ENCODE measurements at regions not wholly inside any gene's neighbourhood (a gene's known extent, or its start where the extent isn't known, plus 50 kb on each side); places are given as distances from the start of the nearest gene placed in this dataset.

DNA sequence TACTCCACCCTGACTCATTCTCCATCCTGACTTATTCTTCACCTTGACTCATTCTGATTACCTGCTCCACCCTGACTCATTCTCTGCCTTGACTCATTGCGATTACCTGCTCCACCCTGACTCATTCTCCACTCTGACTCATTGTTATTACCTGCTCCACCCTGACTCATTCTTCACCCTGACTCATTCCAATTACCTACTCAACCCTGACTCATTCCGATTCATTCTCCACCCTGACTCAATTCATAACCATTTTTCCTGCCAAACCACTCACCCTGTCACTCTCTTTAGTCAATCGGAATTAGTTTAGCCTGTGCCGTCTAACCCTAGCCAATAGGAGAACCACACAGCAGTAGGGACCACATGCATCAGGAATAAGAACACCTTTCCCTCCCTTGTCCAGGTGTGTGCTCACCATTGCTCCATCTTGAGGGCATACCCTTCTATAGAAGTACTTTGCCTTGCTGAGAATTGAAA, 1227.4 kb upstream of the PCDH20 start:
- CTCF ChIA-PET: no interaction called here
- no peak for DNase-seq
- WGBS (ENCODE audit: insufficient coverage): 100% methylated on average over 4 of the region's 4 CpGs
- no peak overlapping the region for H3K27ac ChIP-seq (ENCODE audit: insufficient read depth in 1 of 2, low read depth in 1 of 2, low read length in 2 of 2, poor library complexity in 1 of 2, severe bottlenecking in 2 of 2)
- no peaks in the 10 kb centered on the region for H3K36me3 ChIP-seq (ENCODE audit: control insufficient read depth in 4 of 4, insufficient read depth in 4 of 4, low read length in 3 of 4)
- no peaks in the 10 kb centered on the region for H3K4me1 ChIP-seq (ENCODE audit: control extremely low read depth in 1 of 4, control insufficient read depth in 4 of 4, insufficient read depth in 4 of 4, low read length in 3 of 4)
- H3K4me3 ChIP-seq (ENCODE audit: control insufficient read depth in 1 of 7, extremely low read depth in 1 of 7, insufficient read depth in 4 of 7, low read depth in 2 of 7, low read length in 6 of 7): no peak overlapping the region
- H3K9me3 ChIP-seq (ENCODE audit: control extremely low read depth in 1 of 5, control insufficient read depth in 4 of 5, insufficient read depth in 2 of 5, low read depth in 1 of 5, low read length in 4 of 5): no peaks in the 10 kb centered on the region
- POLR2A ChIA-PET: no interaction called here
- H3K27me3 ChIP-seq (replicated peaks in 2 of 5; ENCODE audit: control insufficient read depth in 4 of 5, insufficient read depth in 5 of 5, low read length in 4 of 5): no peaks in the 10 kb centered on the region

DNA sequence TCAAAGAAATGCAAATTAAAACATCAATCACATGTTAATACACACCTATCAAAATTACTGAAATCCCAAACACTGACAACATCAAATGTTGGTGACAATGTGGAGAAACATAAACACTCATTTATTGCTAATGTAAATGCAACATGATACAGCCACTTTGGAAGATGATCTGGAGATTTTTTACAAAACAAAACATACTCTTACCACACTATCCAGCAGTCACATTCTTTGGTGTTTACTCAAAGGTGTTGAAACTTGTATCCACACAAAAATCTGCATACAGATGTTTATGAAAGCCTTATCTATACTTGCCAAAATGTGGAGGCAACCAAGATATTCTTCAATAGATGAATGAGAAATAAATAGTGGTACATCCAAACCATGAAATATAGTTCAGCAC, 1219.5 kb upstream of the PCDH20 start:
- CTCF ChIA-PET: no interaction called here
- H3K27me3 ChIP-seq (replicated peaks in 2 of 5; ENCODE audit: control insufficient read depth in 4 of 5, insufficient read depth in 5 of 5, low read length in 4 of 5): no peaks in the 10 kb centered on the region
- POLR2A ChIA-PET: no interaction called here
- no peaks in the 10 kb centered on the region for H3K36me3 ChIP-seq (ENCODE audit: control insufficient read depth in 4 of 4, insufficient read depth in 4 of 4, low read length in 3 of 4)
- H3K27ac ChIP-seq (ENCODE audit: insufficient read depth in 1 of 2, low read depth in 1 of 2, low read length in 2 of 2, poor library complexity in 1 of 2, severe bottlenecking in 2 of 2): no peak overlapping the region
- H3K4me1 ChIP-seq (ENCODE audit: control extremely low read depth in 1 of 4, control insufficient read depth in 4 of 4, insufficient read depth in 4 of 4, low read length in 3 of 4): no peaks in the 10 kb centered on the region
- no peak for DNase-seq
- no peak overlapping the region for H3K4me3 ChIP-seq (ENCODE audit: control insufficient read depth in 1 of 7, extremely low read depth in 1 of 7, insufficient read depth in 4 of 7, low read depth in 2 of 7, low read length in 6 of 7)
- H3K9me3 ChIP-seq (ENCODE audit: control extremely low read depth in 1 of 5, control insufficient read depth in 4 of 5, insufficient read depth in 2 of 5, low read depth in 1 of 5, low read length in 4 of 5): no peaks in the 10 kb centered on the region

DNA sequence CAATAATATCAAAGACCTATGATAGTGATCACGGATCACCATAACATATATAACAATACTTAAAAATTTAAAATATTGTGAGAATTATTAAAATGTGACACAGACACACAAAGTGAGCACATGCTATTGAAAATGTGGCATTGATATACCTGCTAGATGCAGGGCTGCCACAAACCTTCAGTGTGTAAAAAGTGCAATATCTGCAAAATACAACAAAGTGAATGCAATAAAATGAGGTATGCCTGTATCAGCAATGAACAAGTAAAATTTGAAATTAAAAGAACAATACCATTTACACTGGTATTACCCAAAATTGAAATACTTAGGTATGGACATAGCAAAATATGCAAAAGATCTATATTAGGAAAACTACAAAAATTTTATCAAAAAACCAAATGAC, 1217.8 kb upstream of the PCDH20 start:
- no peak overlapping the region for H3K4me3 ChIP-seq (ENCODE audit: control insufficient read depth in 1 of 7, extremely low read depth in 1 of 7, insufficient read depth in 4 of 7, low read depth in 2 of 7, low read length in 6 of 7)
- CTCF ChIA-PET: no interaction called here
- H3K9me3 ChIP-seq (ENCODE audit: control extremely low read depth in 1 of 5, control insufficient read depth in 4 of 5, insufficient read depth in 2 of 5, low read depth in 1 of 5, low read length in 4 of 5): no peaks in the 10 kb centered on the region
- POLR2A ChIA-PET: no interaction called here
- H3K27me3 ChIP-seq (replicated peaks in 2 of 5; ENCODE audit: control insufficient read depth in 4 of 5, insufficient read depth in 5 of 5, low read length in 4 of 5): no peaks in the 10 kb centered on the region
- DNase-seq: no peak
- H3K27ac ChIP-seq (ENCODE audit: insufficient read depth in 1 of 2, low read depth in 1 of 2, low read length in 2 of 2, poor library complexity in 1 of 2, severe bottlenecking in 2 of 2): no peak overlapping the region
- H3K4me1 ChIP-seq (ENCODE audit: control extremely low read depth in 1 of 4, control insufficient read depth in 4 of 4, insufficient read depth in 4 of 4, low read length in 3 of 4): no peaks in the 10 kb centered on the region
- no peaks in the 10 kb centered on the region for H3K36me3 ChIP-seq (ENCODE audit: control insufficient read depth in 4 of 4, insufficient read depth in 4 of 4, low read length in 3 of 4)
- WGBS (ENCODE audit: insufficient coverage): no CpG with 5 or more reads among the region's 1 CpG

DNA sequence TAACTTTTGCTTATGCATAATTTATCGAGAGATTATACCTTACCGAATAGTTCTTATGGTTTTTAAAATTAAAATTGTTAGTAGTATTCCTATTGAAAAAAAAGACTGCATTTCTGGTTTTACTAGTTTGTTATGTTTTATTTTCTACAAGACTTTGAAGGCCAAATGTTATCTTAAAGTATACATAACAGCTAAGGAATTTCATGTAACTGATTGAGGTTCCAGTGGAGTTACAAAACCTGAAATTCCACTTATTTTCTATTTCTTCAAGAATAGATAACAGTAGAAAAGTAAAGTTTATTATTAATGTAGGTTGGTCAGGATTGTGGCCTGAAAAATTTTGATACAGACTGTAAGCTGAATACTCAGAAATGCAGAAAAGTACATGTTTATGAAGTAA, 1216.0 kb upstream of the PCDH20 start:
- WGBS (ENCODE audit: insufficient coverage): 100% methylated on average over 2 of the region's 2 CpGs
- CTCF ChIA-PET: no interaction called here
- no peaks in the 10 kb centered on the region for H3K9me3 ChIP-seq (ENCODE audit: control extremely low read depth in 1 of 5, control insufficient read depth in 4 of 5, insufficient read depth in 2 of 5, low read depth in 1 of 5, low read length in 4 of 5)

DNA sequence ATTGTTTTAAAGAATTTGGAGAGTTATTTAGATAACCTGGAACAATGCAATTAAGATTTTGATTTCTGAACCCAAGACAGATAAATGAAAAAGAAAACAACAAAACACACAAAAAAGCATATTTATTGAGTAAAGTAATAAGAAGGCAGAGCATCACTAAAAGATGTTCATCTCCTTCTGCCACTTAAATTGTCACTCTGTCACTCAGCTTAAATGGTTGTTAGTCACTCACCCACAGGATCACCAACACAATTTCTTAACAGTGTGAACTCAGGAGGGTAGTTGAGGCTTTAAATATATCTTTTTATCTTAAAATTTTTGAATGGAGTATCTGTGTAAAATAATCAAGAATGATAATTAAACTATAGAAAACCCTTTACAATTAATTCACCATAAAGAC, 1215.5 kb upstream of the PCDH20 start:
- DNase-seq: no peak
- H3K27me3 ChIP-seq (replicated peaks in 2 of 5; ENCODE audit: control insufficient read depth in 4 of 5, insufficient read depth in 5 of 5, low read length in 4 of 5): no peaks in the 10 kb centered on the region
- no peaks in the 10 kb centered on the region for H3K4me1 ChIP-seq (ENCODE audit: control extremely low read depth in 1 of 4, control insufficient read depth in 4 of 4, insufficient read depth in 4 of 4, low read length in 3 of 4)
- ChIA-PET CTCF (no interaction called here), POLR2A (no interaction called here)
- no peak overlapping the region for H3K4me3 ChIP-seq (ENCODE audit: control insufficient read depth in 1 of 7, extremely low read depth in 1 of 7, insufficient read depth in 4 of 7, low read depth in 2 of 7, low read length in 6 of 7)
- no peaks in the 10 kb centered on the region for H3K9me3 ChIP-seq (ENCODE audit: control extremely low read depth in 1 of 5, control insufficient read depth in 4 of 5, insufficient read depth in 2 of 5, low read depth in 1 of 5, low read length in 4 of 5)
- H3K36me3 ChIP-seq (ENCODE audit: control insufficient read depth in 4 of 4, insufficient read depth in 4 of 4, low read length in 3 of 4): no peaks in the 10 kb centered on the region
- H3K27ac ChIP-seq (ENCODE audit: insufficient read depth in 1 of 2, low read depth in 1 of 2, low read length in 2 of 2, poor library complexity in 1 of 2, severe bottlenecking in 2 of 2): no peak overlapping the region

More for the DNA sequence above, 1216.0 kb upstream of the PCDH20 start:
- Histone ChIP-seq H3K27ac (ENCODE audit: insufficient read depth in 1 of 2, low read depth in 1 of 2, low read length in 2 of 2, poor library complexity in 1 of 2, severe bottlenecking in 2 of 2) (no peak overlapping the region), H3K36me3 (ENCODE audit: control insufficient read depth in 4 of 4, insufficient read depth in 4 of 4, low read length in 3 of 4) (no peaks in the 10 kb centered on the region), H3K4me3 (ENCODE audit: control insufficient read depth in 1 of 7, extremely low read depth in 1 of 7, insufficient read depth in 4 of 7, low read depth in 2 of 7, low read length in 6 of 7) (no peak overlapping the region), H3K27me3 (replicated peaks in 2 of 5; ENCODE audit: control insufficient read depth in 4 of 5, insufficient read depth in 5 of 5, low read length in 4 of 5) (no peaks in the 10 kb centered on the region), H3K4me1 (ENCODE audit: control extremely low read depth in 1 of 4, control insufficient read depth in 4 of 4, insufficient read depth in 4 of 4, low read length in 3 of 4) (no peaks in the 10 kb centered on the region)
- no peak for DNase-seq
- POLR2A ChIA-PET: no interaction called here

DNA sequence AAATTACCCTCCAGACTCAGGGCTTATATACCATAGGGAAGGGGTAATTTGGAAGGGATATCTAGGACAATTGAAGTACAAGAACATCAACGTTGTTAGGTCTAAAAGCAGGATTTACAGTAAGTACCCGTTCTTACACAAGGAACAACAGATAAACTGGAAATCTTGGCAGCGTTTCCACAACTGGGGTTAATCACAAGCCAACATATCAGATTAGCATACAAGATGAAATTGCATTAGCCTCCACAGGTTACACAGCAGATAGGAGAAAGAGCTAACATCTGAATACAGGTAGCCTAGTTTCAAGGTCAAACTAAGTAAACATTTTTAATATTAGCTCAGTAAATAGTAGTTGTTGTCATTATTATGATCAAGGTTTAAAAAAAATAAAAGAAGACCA, 1214.0 kb upstream of the PCDH20 start:
- Histone ChIP-seq H3K4me1 (ENCODE audit: control extremely low read depth in 1 of 4, control insufficient read depth in 4 of 4, insufficient read depth in 4 of 4, low read length in 3 of 4) (no peaks in the 10 kb centered on the region), H3K27me3 (replicated peaks in 2 of 5; ENCODE audit: control insufficient read depth in 4 of 5, insufficient read depth in 5 of 5, low read length in 4 of 5) (no peaks in the 10 kb centered on the region), H3K4me3 (ENCODE audit: control insufficient read depth in 1 of 7, extremely low read depth in 1 of 7, insufficient read depth in 4 of 7, low read depth in 2 of 7, low read length in 6 of 7) (no peak overlapping the region), H3K36me3 (ENCODE audit: control insufficient read depth in 4 of 4, insufficient read depth in 4 of 4, low read length in 3 of 4) (no peaks in the 10 kb centered on the region), H3K9me3 (ENCODE audit: control extremely low read depth in 1 of 5, control insufficient read depth in 4 of 5, insufficient read depth in 2 of 5, low read depth in 1 of 5, low read length in 4 of 5) (no peaks in the 10 kb centered on the region), H3K27ac (ENCODE audit: insufficient read depth in 1 of 2, low read depth in 1 of 2, low read length in 2 of 2, poor library complexity in 1 of 2, severe bottlenecking in 2 of 2) (no peak overlapping the region)
- CTCF ChIA-PET: no interaction called here
- no peak for DNase-seq
- 87% methylated on average over 3 of the region's 3 CpGs for WGBS (ENCODE audit: insufficient coverage)
- POLR2A ChIA-PET: no interaction called here

DNA sequence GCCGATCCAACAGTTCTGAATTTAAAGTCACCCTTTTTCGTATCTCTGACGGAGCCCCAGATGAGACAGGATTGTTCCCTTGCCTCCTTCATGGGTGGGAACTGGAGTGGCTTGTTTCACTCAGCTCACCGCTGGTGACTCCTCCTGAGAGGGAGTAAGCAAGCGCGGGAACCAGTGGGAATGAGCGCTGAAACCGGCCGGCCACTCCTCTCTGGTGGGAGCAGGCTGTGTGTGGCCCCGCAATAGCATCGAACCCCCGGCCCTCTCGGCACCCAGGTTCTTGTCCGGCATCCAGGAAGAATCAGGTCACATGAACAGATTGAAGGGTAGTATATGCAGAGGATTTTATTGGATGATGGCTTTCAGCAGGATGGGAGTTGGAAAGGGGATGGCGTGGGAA, 1211.6 kb upstream of the PCDH20 start:
- H3K36me3 ChIP-seq (ENCODE audit: control insufficient read depth in 4 of 4, insufficient read depth in 4 of 4, low read length in 3 of 4): no peaks in the 10 kb centered on the region
- ChIA-PET CTCF (no interaction called here), POLR2A (no interaction called here)
- H3K27me3 ChIP-seq (replicated peaks in 2 of 5; ENCODE audit: control insufficient read depth in 4 of 5, insufficient read depth in 5 of 5, low read length in 4 of 5): no peaks in the 10 kb centered on the region
- H3K27ac ChIP-seq (ENCODE audit: insufficient read depth in 1 of 2, low read depth in 1 of 2, low read length in 2 of 2, poor library complexity in 1 of 2, severe bottlenecking in 2 of 2): no peak overlapping the region
- DNase-seq: no peak
- no peaks in the 10 kb centered on the region for H3K9me3 ChIP-seq (ENCODE audit: control extremely low read depth in 1 of 5, control insufficient read depth in 4 of 5, insufficient read depth in 2 of 5, low read depth in 1 of 5, low read length in 4 of 5)
- H3K4me3 ChIP-seq (ENCODE audit: control insufficient read depth in 1 of 7, extremely low read depth in 1 of 7, insufficient read depth in 4 of 7, low read depth in 2 of 7, low read length in 6 of 7): no peak overlapping the region
- H3K4me1 ChIP-seq (ENCODE audit: control extremely low read depth in 1 of 4, control insufficient read depth in 4 of 4, insufficient read depth in 4 of 4, low read length in 3 of 4): no peaks in the 10 kb centered on the region
- WGBS (ENCODE audit: insufficient coverage): 98% methylated on average over 15 of the region's 15 CpGs

DNA sequence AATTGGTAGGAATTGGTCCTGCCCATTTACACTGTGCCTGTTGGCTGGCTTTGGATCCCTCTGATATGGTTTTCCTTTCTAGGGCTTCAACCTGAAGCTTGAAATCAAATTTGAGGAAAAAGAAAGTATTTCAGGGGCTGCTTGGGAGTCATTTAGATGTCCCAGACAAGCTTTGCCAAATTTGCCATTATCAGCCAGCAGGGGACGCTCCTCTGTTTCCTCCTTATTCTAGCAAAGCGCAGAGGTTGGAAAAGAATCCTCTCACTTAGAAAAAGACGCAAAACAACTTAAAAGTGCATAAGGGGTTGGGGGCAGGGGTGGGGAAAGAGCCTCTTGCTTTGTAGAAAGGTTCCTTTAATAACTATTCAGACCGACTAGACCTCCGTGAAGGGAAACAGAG, 1211.1 kb upstream of the PCDH20 start:
- no peak for DNase-seq
- H3K27me3 ChIP-seq (replicated peaks in 2 of 5; ENCODE audit: control insufficient read depth in 4 of 5, insufficient read depth in 5 of 5, low read length in 4 of 5): no peaks in the 10 kb centered on the region
- ChIA-PET CTCF (no interaction called here), POLR2A (no interaction called here)
- H3K4me1 ChIP-seq (ENCODE audit: control extremely low read depth in 1 of 4, control insufficient read depth in 4 of 4, insufficient read depth in 4 of 4, low read length in 3 of 4): no peaks in the 10 kb centered on the region
- 31% methylated on average over 3 of the region's 5 CpGs for WGBS (ENCODE audit: insufficient coverage)
- no peaks in the 10 kb centered on the region for H3K9me3 ChIP-seq (ENCODE audit: control extremely low read depth in 1 of 5, control insufficient read depth in 4 of 5, insufficient read depth in 2 of 5, low read depth in 1 of 5, low read length in 4 of 5)
- H3K27ac ChIP-seq (ENCODE audit: insufficient read depth in 1 of 2, low read depth in 1 of 2, low read length in 2 of 2, poor library complexity in 1 of 2, severe bottlenecking in 2 of 2): no peak overlapping the region
- no peaks in the 10 kb centered on the region for H3K36me3 ChIP-seq (ENCODE audit: control insufficient read depth in 4 of 4, insufficient read depth in 4 of 4, low read length in 3 of 4)
- no peak overlapping the region for H3K4me3 ChIP-seq (ENCODE audit: control insufficient read depth in 1 of 7, extremely low read depth in 1 of 7, insufficient read depth in 4 of 7, low read depth in 2 of 7, low read length in 6 of 7)
